Smooth muscle cell (in vitro differentiated cells): ENCODE measurements at regions not wholly inside any gene's neighbourhood (a gene's known extent, or its start where the extent isn't known, plus 50 kb on each side); places are given as distances from the start of the nearest gene placed in this dataset.

Experiments
- DNase-seq: peaks from one replicate; lab custom pipeline; 2025; ENCODE audit not compliant: unreplicated experiment; lab: John Stamatoyannopoulos, UW
- H2AFZ ChIP-seq: fragments of 200-600 bp; sonication (generic); 2 replicates; pipeline ENCODE4 v1.6.0; 2016; ENCODE audit warnings: antibody characterized with exemption, low read depth, mild to moderate bottlenecking
- H3F3A ChIP-seq: fragments of 200-600 bp; sonication (generic); 2 replicates; pipeline ENCODE4 v1.6.0; 2017; ENCODE audit warnings: antibody characterized with exemption, low read depth
- H3K27ac ChIP-seq: fragments of 200-600 bp; sonication (generic); 2 replicates; pipeline ENCODE4 v1.5.1; 2016; ENCODE audit warnings: low read depth, mild to moderate bottlenecking
- H3K27me3 ChIP-seq: fragments of 200-600 bp; sonication (generic); 2 replicates; pipeline ENCODE4 v1.6.1; 2016; ENCODE audit warnings: low read depth, mild to moderate bottlenecking
- H3K36me3 ChIP-seq: fragments of 200-600 bp; sonication (generic); 2 replicates; pipeline ENCODE4 v1.5.1; 2016; ENCODE audit warnings: low read depth
- H3K4me1 ChIP-seq: fragments of 200-600 bp; sonication (generic); 2 replicates; pipeline ENCODE4 v1.5.1; 2016; ENCODE audit warnings: low read depth
- H3K4me2 ChIP-seq: fragments of 200-600 bp; sonication (generic); 2 replicates; pipeline ENCODE4 v1.6.0; 2016; ENCODE audit warnings: mild to moderate bottlenecking
- H3K4me3 ChIP-seq: fragments of 200-600 bp; sonication (generic); 2 replicates; pipeline ENCODE4 v1.5.1; 2016; ENCODE audit warnings: mild to moderate bottlenecking
- H3K79me2 ChIP-seq: fragments of 200-600 bp; sonication (generic); 2 replicates; pipeline ENCODE4 v1.6.0; 2016; ENCODE audit warnings: low read depth, mild to moderate bottlenecking
- H3K9ac ChIP-seq: fragments of 200-600 bp; sonication (generic); 2 replicates; pipeline ENCODE4 v1.6.0; 2016; ENCODE audit warnings: low read depth
- H3K9me3 ChIP-seq: fragments of 200-600 bp; sonication (generic); replicated peaks from 2 replicates; pipeline ENCODE4 v1.5.1; 2016; ENCODE audit warnings: low read depth
- H4K20me1 ChIP-seq: fragments of 200-600 bp; sonication (generic); 2 replicates; pipeline ENCODE4 v1.6.0; 2016; ENCODE audit warnings: low read depth
- CTCF ChIP-seq: fragments of 200-600 bp; sonication (generic); IDR thresholded peaks from 2 replicates; pipeline ENCODE4 v1.5.1; 2017; ENCODE audit warnings: borderline replicate concordance, mild to moderate bottlenecking, antibody characterized with exemption; ENCODE audit not compliant: insufficient read depth, poor library complexity, severe bottlenecking
- WGBS: methylation state at CpG from one replicate; pipeline ENCODE4 v1.1.7; 2016; ENCODE audit warnings: low lambda C conversion rate; 5-methylcytosine and 5-hydroxymethylcytosine counted together

GRCh38 chr16:11429823-11430222, 84.6 kb downstream of the RMI2 start:
- WGBS: 90% methylated on average over 6 of the region's 6 CpGs
- no peak overlapping the region for H3K4me3 ChIP-seq

GRCh38 chr16:11430601-11431317, 85.5 kb downstream of the RMI2 start:
- WGBS: 84% methylated on average over 11 of the region's 11 CpGs
- H3K79me2 ChIP-seq: no peaks in the 10 kb centered on the region
- no peak overlapping the region for H3K4me3 ChIP-seq
- no peaks in the 10 kb centered on the region for H3F3A ChIP-seq
- H3K27me3 ChIP-seq: no peaks in the 10 kb centered on the region
- no peaks in the 10 kb centered on the region for H3K4me1 ChIP-seq
- DNase-seq: no peak
- no peak for TF ChIP-seq CTCF
- H3K9ac ChIP-seq: no peak overlapping the region
- no peak overlapping the region for H3K27ac ChIP-seq
- no peaks in the 10 kb centered on the region for H3K36me3 ChIP-seq
- H4K20me1 ChIP-seq: no peaks in the 10 kb centered on the region
- H3K9me3 ChIP-seq: no peaks in the 10 kb centered on the region
- no peak overlapping the region for H2AFZ ChIP-seq
- no peak overlapping the region for H3K4me2 ChIP-seq

More at GRCh38 chr16:11429823-11430222, 84.6 kb downstream of the RMI2 start:
- no peak for TF ChIP-seq CTCF
- no peak overlapping the region for H3K27ac ChIP-seq
- no peaks in the 10 kb centered on the region for H3K4me1 ChIP-seq
- no peaks in the 10 kb centered on the region for H3K79me2 ChIP-seq
- no peaks in the 10 kb centered on the region for H3K36me3 ChIP-seq
- H3F3A ChIP-seq: no peaks in the 10 kb centered on the region
- H3K27me3 ChIP-seq: no peaks in the 10 kb centered on the region
- H4K20me1 ChIP-seq: no peaks in the 10 kb centered on the region
- no peak overlapping the region for H3K4me2 ChIP-seq
- DNase-seq: no peak
- no peak overlapping the region for H2AFZ ChIP-seq
- no peaks in the 10 kb centered on the region for H3K9me3 ChIP-seq
- no peak overlapping the region for H3K9ac ChIP-seq

DNA sequence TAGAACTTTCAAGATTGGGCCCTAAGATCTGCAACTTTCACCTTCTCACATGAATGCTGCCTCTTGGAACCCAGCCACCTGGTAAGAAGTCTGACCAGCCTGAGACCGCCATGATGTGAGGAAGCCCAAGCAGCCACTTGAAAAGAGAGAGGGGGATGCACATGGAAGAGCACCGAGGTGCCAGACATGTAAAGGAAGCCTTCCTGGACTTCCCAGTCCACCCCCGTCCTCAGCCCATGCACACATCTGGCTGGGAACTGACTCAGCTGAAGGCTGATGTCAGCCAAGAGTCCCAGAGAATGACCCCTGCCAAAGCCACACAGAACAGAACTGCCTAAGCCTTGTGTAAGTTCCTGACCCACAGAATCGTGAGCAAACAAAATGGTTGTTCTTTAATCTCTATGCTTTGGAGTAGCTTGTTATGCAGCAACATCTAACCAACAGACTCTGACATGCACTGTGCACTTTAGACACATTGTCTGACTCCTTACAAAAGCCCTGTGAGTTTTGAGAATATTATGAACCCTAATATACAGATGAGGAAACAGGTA, 86.7 kb downstream of the RMI2 start:
- no peaks in the 10 kb centered on the region for H3K36me3 ChIP-seq
- H3K4me3 ChIP-seq: no peak overlapping the region
- no peak overlapping the region for H2AFZ ChIP-seq
- no peak for TF ChIP-seq CTCF
- no peaks in the 10 kb centered on the region for H3F3A ChIP-seq
- no peak overlapping the region for H3K27ac ChIP-seq
- no peak for DNase-seq
- H3K27me3 ChIP-seq: no peaks in the 10 kb centered on the region
- H3K4me2 ChIP-seq: no peak overlapping the region
- no peaks in the 10 kb centered on the region for H3K4me1 ChIP-seq
- no peak overlapping the region for H3K9ac ChIP-seq
- H3K9me3 ChIP-seq: no peaks in the 10 kb centered on the region
- 79% methylated on average over 4 of the region's 4 CpGs for WGBS
- H3K79me2 ChIP-seq: no peaks in the 10 kb centered on the region
- no peaks in the 10 kb centered on the region for H4K20me1 ChIP-seq
